WTC11 (cell line): ENCODE measurements at regions not wholly inside any gene's neighbourhood (a gene's known extent, or its start where the extent isn't known, plus 50 kb on each side); places are given as distances from the start of the nearest gene placed in this dataset.

Experiments
- ATAC-seq: fragments of 200-7000 bp; cut with Tn5 transposase; 2 replicates; pipeline ENCODE4 v1.10.0; 2021; ENCODE audit warnings: mild to moderate bottlenecking, moderate library complexity
- CTCF ChIA-PET: fragments of 300-600 bp; sonication (Branson Sonifier 250); formaldehyde crosslinking; loops from one replicate; lab custom pipeline; 2021; ENCODE audit warnings: antibody characterized with exemption; lab: Charles Lee
- POLR2A ChIA-PET: fragments of 350-600 bp; sonication (Branson Sonifier 250); formaldehyde crosslinking; loops from one replicate; lab custom pipeline; 2021; ENCODE audit warnings: antibody characterized with exemption; lab: Charles Lee
- DNase-seq: peaks from one replicate; pipeline ENCODE4 v3.0.0; 2021; ENCODE audit warnings: low spot score
- H3K27ac Mint-ChIP-seq: 2 replicates; pipeline ENCODE4 v1.8.0; 2021; ENCODE audit warnings: mixed read lengths
- H3K27me3 Mint-ChIP-seq: 2 replicates; pipeline ENCODE4 v1.8.0; 2021; ENCODE audit warnings: low read depth, mild to moderate bottlenecking, moderate library complexity, mixed read lengths
- H3K36me3 Mint-ChIP-seq: 2 replicates; pipeline ENCODE4 v1.8.0; 2021; ENCODE audit warnings: mixed read lengths
- H3K4me1 Mint-ChIP-seq: 2 replicates; pipeline ENCODE4 v1.8.0; 2022; ENCODE audit warnings: mixed read lengths
- H3K4me3 Mint-ChIP-seq: 2 replicates; pipeline ENCODE4 v1.8.0; 2021; ENCODE audit warnings: mild to moderate bottlenecking, moderate library complexity, mixed read lengths
- H3K9me3 Mint-ChIP-seq: 2 replicates; pipeline ENCODE4 v1.8.0; 2021; ENCODE audit warnings: mixed read lengths
- NR3C1 ChIP-seq: sonication (generic); formaldehyde crosslinking; conservative IDR thresholded peaks from 2 replicates; pipeline ENCODE4 v1.8.1; 2023; ENCODE audit warnings: low read depth, mild to moderate bottlenecking, missing genetic modification reagents
- OVOL2 ChIP-seq: fragments of 250-450 bp; sonication (Bioruptor Pico); IDR thresholded peaks from 2 replicates; pipeline ENCODE4 v1.9.0; 2021; ENCODE audit warnings: mild to moderate bottlenecking, borderline replicate concordance
- ZNF416 ChIP-seq: fragments of 250-450 bp; sonication (Bioruptor Pico); IDR thresholded peaks from 2 replicates; pipeline ENCODE4 v1.9.0; 2021; ENCODE audit warnings: mild to moderate bottlenecking, inconsistent platforms
- TF ChIP-seq, protein P1 (sequence below): sonication (generic); formaldehyde crosslinking; IDR thresholded peaks from 2 replicates; pipeline ENCODE4 v1.8.1; 2023; ENCODE audit warnings: mild to moderate bottlenecking, missing genetic modification reagents
- TF ChIP-seq, protein P2 (sequence below): sonication (generic); formaldehyde crosslinking; conservative IDR thresholded peaks from 2 replicates; pipeline ENCODE4 v1.8.1; 2023; ENCODE audit warnings: mild to moderate bottlenecking, low read depth, missing genetic modification reagents, moderate library complexity
- TF ChIP-seq, protein P3 (sequence below): sonication (generic); formaldehyde crosslinking; IDR thresholded peaks from 2 replicates; pipeline ENCODE4 v1.8.1; 2022; ENCODE audit warnings: low read depth, mild to moderate bottlenecking, moderate library complexity, missing genetic modification reagents, borderline replicate concordance
- TF ChIP-seq, protein P4 (sequence below): fragments of 250-450 bp; sonication (Bioruptor Pico); IDR thresholded peaks from 2 replicates; pipeline ENCODE4 v1.9.0; 2021; ENCODE audit warnings: mild to moderate bottlenecking, borderline replicate concordance
- TF ChIP-seq, protein P5 (sequence below): sonication (generic); formaldehyde crosslinking; IDR thresholded peaks from 2 replicates; pipeline ENCODE4 v1.8.1; 2023; ENCODE audit warnings: mild to moderate bottlenecking, missing genetic modification reagents, moderate library complexity

DNA sequence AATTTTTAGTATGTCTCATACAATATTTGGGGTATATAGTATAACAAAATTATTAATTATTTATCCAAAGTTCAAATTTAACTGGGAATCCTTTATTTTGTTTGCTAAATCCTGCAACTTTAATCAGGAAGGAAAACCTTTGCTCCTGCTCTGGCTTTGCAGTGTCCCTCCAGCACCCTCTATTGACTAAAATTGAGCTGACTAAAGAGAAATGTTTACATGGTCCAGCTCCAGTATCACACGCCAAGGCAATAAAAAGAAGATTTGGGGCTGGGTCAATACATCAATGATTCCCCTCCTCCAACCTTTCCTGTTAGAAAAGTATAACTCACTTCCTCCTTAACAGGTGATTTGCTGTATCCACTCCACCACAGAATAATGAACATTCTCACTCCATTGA, 153.0 kb upstream of the LRRC4C start (continued):
- TF ChIP-seq, protein P1, sequence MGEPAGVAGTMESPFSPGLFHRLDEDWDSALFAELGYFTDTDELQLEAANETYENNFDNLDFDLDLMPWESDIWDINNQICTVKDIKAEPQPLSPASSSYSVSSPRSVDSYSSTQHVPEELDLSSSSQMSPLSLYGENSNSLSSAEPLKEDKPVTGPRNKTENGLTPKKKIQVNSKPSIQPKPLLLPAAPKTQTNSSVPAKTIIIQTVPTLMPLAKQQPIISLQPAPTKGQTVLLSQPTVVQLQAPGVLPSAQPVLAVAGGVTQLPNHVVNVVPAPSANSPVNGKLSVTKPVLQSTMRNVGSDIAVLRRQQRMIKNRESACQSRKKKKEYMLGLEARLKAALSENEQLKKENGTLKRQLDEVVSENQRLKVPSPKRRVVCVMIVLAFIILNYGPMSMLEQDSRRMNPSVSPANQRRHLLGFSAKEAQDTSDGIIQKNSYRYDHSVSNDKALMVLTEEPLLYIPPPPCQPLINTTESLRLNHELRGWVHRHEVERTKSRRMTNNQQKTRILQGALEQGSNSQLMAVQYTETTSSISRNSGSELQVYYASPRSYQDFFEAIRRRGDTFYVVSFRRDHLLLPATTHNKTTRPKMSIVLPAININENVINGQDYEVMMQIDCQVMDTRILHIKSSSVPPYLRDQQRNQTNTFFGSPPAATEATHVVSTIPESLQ (CRISPR knock-in tag): no peak

DNA sequence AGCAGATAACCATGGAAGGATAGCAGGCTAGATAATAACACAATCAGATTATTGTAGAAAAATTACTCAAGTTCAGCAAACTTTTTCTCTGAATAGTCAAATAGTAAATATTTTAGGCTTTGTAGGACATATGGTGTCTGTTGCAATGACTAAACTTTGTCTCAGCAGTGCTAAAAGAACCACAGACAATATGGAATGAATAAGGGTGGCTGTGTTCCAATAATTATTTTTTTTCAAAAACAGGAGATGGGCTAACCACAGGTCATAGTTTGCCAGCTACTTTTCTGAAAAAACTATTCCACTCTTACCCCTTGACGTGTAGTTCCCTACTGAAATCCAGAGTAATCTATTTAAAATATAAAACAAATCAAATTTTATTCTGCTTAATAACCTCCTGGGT, 153.9 kb upstream of the LRRC4C start:
- POLR2A ChIA-PET: no interaction called here

More for the DNA sequence above, 153.9 kb upstream of the LRRC4C start:
- no peak for DNase-seq
- no peaks in the 10 kb centered on the region; the same call in 1 of the 2 replicates for H3K27me3 Mint-ChIP-seq
- peaks cover 30% of the 10 kb centered on the region for H3K36me3 Mint-ChIP-seq
- no peak for ATAC-seq
- H3K27ac Mint-ChIP-seq: no peak overlapping the region
- no peak overlapping the region for H3K4me3 Mint-ChIP-seq
- CTCF ChIA-PET: interaction anchor here (1.0 to 1.9 kb wide), 4 partner anchors 153 to 793 kb away, joined by 3 to 16 read pairs (median 4); no protein-coding TSS in a partner anchor
- H3K9me3 Mint-ChIP-seq: peaks cover 44% of the 10 kb centered on the region
- TF ChIP-seq, protein P2, sequence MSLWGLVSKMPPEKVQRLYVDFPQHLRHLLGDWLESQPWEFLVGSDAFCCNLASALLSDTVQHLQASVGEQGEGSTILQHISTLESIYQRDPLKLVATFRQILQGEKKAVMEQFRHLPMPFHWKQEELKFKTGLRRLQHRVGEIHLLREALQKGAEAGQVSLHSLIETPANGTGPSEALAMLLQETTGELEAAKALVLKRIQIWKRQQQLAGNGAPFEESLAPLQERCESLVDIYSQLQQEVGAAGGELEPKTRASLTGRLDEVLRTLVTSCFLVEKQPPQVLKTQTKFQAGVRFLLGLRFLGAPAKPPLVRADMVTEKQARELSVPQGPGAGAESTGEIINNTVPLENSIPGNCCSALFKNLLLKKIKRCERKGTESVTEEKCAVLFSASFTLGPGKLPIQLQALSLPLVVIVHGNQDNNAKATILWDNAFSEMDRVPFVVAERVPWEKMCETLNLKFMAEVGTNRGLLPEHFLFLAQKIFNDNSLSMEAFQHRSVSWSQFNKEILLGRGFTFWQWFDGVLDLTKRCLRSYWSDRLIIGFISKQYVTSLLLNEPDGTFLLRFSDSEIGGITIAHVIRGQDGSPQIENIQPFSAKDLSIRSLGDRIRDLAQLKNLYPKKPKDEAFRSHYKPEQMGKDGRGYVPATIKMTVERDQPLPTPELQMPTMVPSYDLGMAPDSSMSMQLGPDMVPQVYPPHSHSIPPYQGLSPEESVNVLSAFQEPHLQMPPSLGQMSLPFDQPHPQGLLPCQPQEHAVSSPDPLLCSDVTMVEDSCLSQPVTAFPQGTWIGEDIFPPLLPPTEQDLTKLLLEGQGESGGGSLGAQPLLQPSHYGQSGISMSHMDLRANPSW: no peak
- TF ChIP-seq, protein P3, sequence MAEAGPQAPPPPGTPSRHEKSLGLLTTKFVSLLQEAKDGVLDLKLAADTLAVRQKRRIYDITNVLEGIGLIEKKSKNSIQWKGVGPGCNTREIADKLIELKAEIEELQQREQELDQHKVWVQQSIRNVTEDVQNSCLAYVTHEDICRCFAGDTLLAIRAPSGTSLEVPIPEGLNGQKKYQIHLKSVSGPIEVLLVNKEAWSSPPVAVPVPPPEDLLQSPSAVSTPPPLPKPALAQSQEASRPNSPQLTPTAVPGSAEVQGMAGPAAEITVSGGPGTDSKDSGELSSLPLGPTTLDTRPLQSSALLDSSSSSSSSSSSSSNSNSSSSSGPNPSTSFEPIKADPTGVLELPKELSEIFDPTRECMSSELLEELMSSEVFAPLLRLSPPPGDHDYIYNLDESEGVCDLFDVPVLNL (CRISPR knock-in tag): no peak
- TF ChIP-seq, protein P4, sequence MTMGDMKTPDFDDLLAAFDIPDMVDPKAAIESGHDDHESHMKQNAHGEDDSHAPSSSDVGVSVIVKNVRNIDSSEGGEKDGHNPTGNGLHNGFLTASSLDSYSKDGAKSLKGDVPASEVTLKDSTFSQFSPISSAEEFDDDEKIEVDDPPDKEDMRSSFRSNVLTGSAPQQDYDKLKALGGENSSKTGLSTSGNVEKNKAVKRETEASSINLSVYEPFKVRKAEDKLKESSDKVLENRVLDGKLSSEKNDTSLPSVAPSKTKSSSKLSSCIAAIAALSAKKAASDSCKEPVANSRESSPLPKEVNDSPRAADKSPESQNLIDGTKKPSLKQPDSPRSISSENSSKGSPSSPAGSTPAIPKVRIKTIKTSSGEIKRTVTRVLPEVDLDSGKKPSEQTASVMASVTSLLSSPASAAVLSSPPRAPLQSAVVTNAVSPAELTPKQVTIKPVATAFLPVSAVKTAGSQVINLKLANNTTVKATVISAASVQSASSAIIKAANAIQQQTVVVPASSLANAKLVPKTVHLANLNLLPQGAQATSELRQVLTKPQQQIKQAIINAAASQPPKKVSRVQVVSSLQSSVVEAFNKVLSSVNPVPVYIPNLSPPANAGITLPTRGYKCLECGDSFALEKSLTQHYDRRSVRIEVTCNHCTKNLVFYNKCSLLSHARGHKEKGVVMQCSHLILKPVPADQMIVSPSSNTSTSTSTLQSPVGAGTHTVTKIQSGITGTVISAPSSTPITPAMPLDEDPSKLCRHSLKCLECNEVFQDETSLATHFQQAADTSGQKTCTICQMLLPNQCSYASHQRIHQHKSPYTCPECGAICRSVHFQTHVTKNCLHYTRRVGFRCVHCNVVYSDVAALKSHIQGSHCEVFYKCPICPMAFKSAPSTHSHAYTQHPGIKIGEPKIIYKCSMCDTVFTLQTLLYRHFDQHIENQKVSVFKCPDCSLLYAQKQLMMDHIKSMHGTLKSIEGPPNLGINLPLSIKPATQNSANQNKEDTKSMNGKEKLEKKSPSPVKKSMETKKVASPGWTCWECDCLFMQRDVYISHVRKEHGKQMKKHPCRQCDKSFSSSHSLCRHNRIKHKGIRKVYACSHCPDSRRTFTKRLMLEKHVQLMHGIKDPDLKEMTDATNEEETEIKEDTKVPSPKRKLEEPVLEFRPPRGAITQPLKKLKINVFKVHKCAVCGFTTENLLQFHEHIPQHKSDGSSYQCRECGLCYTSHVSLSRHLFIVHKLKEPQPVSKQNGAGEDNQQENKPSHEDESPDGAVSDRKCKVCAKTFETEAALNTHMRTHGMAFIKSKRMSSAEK (CRISPR knock-in tag): no peak
- TF ChIP-seq OVOL2 (no peak), ZNF416 (CRISPR knock-in tag) (no peak), NR3C1 (no peak)
- TF ChIP-seq, protein P5, sequence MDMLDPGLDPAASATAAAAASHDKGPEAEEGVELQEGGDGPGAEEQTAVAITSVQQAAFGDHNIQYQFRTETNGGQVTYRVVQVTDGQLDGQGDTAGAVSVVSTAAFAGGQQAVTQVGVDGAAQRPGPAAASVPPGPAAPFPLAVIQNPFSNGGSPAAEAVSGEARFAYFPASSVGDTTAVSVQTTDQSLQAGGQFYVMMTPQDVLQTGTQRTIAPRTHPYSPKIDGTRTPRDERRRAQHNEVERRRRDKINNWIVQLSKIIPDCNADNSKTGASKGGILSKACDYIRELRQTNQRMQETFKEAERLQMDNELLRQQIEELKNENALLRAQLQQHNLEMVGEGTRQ: no peak
- TF ChIP-seq, all 79 proteins: peak for 0
- no peaks in the 10 kb centered on the region for H3K4me1 Mint-ChIP-seq
